Upper lobe of left lung (tissue), 6 donors: ENCODE measurements at regions not wholly inside any gene's neighbourhood (a gene's known extent, or its start where the extent isn't known, plus 50 kb on each side); places are given as distances from the start of the nearest gene placed in this dataset.
A peak's percentile ranks its signal among the peaks of the same experiment; 100 is the strongest.

Experiments
- ATAC-seq, 2 donors: fragments of 200-7000 bp; cut with Tn5 transposase; one replicate each; pipeline ENCODE4 v1.9.1; 2022; ENCODE audit warnings: mild to moderate bottlenecking in 2 of 2, moderate library complexity in 2 of 2; ENCODE audit not compliant: low FRiP score in 2 of 2
- DNase-seq, 2 donors: peaks; one replicate each; pipeline ENCODE4 v3.0.0-alpha.2; 2019 to 2020
- H3K27ac ChIP-seq, 4 donors: fragments of 200-600 bp; sonication (generic); one replicate each; pipeline ENCODE4 v1.5.1; 2016 to 2019
- H3K27me3 ChIP-seq, 4 donors: fragments of 200-600 bp; sonication (generic); one replicate each; pipeline ENCODE4 v1.5.1; 2017 to 2019
- H3K36me3 ChIP-seq, 4 donors: fragments of 200-600 bp; sonication (generic); one replicate each; pipeline ENCODE4 v1.5.1; 2016 to 2019
- H3K4me1 ChIP-seq, 4 donors: fragments of 200-600 bp; sonication (generic); one replicate each; pipeline ENCODE4 v1.5.1; 2018 to 2019
- H3K4me3 ChIP-seq, 4 donors: fragments of 200-600 bp; sonication (generic); one replicate each; pipeline ENCODE4 v1.5.1; 2017 to 2019; ENCODE audit warnings: mild to moderate bottlenecking in 2 of 4, moderate library complexity in 1 of 4
- H3K9me3 ChIP-seq, 4 donors: fragments of 200-600 bp; sonication (generic); one replicate each; pipeline ENCODE4 v1.5.1; 2018 to 2019
- EP300 ChIP-seq, 4 donors: sonication (generic); formaldehyde crosslinking; IDR thresholded peaks; one replicate each; pipeline ENCODE4 v1.5.1; 2017; ENCODE audit warnings: antibody characterized with exemption in 4 of 4, control low read depth in 2 of 4
- POLR2A ChIP-seq, 4 donors: fragments of 450-650 bp; IDR thresholded peaks; one replicate each; pipeline ENCODE4 v1.5.1; 2016 to 2017; ENCODE audit warnings: antibody characterized with exemption in 4 of 4, mild to moderate bottlenecking in 2 of 4
- POLR2AphosphoS5 ChIP-seq, 2 donors: sonication (generic); formaldehyde crosslinking; IDR thresholded peaks; one replicate each; pipeline ENCODE4 v1.5.1; 2017; ENCODE audit warnings: antibody characterized with exemption in 2 of 2
- WGBS, 2 donors: methylation state at CpG; one replicate each; pipeline ENCODE4 v1.1.5; 2017 to 2018; 5-methylcytosine and 5-hydroxymethylcytosine counted together
- TF ChIP-seq, protein P1 (sequence below), 6 experiments: fragments of 450-650 bp in 4 of 6; fragments of 200-600 bp in 2 of 6; sonication (generic) in 2 of 6; IDR thresholded peaks; one replicate each; pipeline ENCODE4 v1.5.1; 2016 to 2019; ENCODE audit warnings: antibody characterized with exemption in 6 of 6
- donor health status: DM: no; HTN: no; CAD: no; lungs with moderate emphysema.
- donor health status: DM: no; HTN: yes; CAD: no; lungs with severe emphysema.

GRCh38 chr20:39534846-39535245 is 572.7 kb downstream of the DHX35 start:
- Histone ChIP-seq H3K27ac (no peak overlapping the region), H3K4me3 (no peak overlapping the region), H3K27me3 (no peaks in the 10 kb centered on the region), H3K36me3 (no peaks in the 10 kb centered on the region), H3K4me1 (no peaks in the 10 kb centered on the region), H3K9me3 (no peaks in the 10 kb centered on the region)
- DNase-seq: no peak
- WGBS, 2 donors: 43 to 70% methylated on average over 1 of the region's 1 CpG
- ATAC-seq: no peak
- no peak for TF ChIP-seq POLR2AphosphoS5 (IDR thresholded peaks at IDR 0.05)
- TF ChIP-seq, protein P1, sequence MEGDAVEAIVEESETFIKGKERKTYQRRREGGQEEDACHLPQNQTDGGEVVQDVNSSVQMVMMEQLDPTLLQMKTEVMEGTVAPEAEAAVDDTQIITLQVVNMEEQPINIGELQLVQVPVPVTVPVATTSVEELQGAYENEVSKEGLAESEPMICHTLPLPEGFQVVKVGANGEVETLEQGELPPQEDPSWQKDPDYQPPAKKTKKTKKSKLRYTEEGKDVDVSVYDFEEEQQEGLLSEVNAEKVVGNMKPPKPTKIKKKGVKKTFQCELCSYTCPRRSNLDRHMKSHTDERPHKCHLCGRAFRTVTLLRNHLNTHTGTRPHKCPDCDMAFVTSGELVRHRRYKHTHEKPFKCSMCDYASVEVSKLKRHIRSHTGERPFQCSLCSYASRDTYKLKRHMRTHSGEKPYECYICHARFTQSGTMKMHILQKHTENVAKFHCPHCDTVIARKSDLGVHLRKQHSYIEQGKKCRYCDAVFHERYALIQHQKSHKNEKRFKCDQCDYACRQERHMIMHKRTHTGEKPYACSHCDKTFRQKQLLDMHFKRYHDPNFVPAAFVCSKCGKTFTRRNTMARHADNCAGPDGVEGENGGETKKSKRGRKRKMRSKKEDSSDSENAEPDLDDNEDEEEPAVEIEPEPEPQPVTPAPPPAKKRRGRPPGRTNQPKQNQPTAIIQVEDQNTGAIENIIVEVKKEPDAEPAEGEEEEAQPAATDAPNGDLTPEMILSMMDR (IDR thresholded peaks at IDR 0.05): no peak
- TF ChIP-seq POLR2A (IDR thresholded peaks at IDR 0.05): no peak
- no peak for TF ChIP-seq EP300 (IDR thresholded peaks at IDR 0.05)

DNA sequence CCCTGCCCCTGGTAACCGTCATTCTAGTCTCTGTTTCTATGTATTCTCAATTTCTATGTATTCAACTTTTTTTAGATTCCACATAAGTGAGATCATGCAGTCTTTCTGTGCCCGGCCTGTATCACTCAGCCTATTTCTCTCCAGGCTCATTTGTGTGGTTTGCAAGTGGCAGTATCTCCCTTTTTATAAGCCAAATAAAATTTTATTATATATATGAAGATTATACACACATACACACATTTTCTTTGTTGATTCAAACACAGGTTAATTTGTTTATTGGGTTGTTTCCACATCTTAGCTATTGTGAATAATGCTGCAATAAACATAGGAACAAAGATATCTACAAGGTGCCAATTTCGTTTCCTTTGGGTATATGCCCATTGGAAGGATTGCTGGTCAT is 571.7 kb downstream of the DHX35 start:
- Histone ChIP-seq H3K27me3 (no peaks in the 10 kb centered on the region), H3K4me3 (no peak overlapping the region), H3K36me3 (no peaks in the 10 kb centered on the region), H3K4me1 (no peaks in the 10 kb centered on the region), H3K9me3 (no peaks in the 10 kb centered on the region), H3K27ac (no peak overlapping the region)
- DNase-seq (no peak), ATAC-seq (no peak)
- TF ChIP-seq POLR2A (IDR thresholded peaks at IDR 0.05) (no peak), EP300 (IDR thresholded peaks at IDR 0.05) (no peak), POLR2AphosphoS5 (IDR thresholded peaks at IDR 0.05) (no peak)
- TF ChIP-seq, protein P1 (IDR thresholded peaks at IDR 0.05): no peak
- 72 to 78% methylated on average over 3 of the region's 3 CpGs for WGBS, 2 donors

GRCh38 chr20:39532205-39532604 is 570.1 kb downstream of the DHX35 start:
- TF ChIP-seq POLR2A (IDR thresholded peaks at IDR 0.05) (no peak), POLR2AphosphoS5 (IDR thresholded peaks at IDR 0.05) (no peak), EP300 (IDR thresholded peaks at IDR 0.05) (no peak)
- TF ChIP-seq, protein P1 (IDR thresholded peaks at IDR 0.05): no peak
- no peak for ATAC-seq
- Histone ChIP-seq H3K9me3 (no peaks in the 10 kb centered on the region), H3K4me3 (no peak overlapping the region), H3K36me3 (no peaks in the 10 kb centered on the region), H3K4me1 (no peaks in the 10 kb centered on the region), H3K27ac (no peak overlapping the region), H3K27me3 (no peaks in the 10 kb centered on the region)
- 68 to 78% methylated on average over 1 of the region's 1 CpG for WGBS, 2 donors
- DNase-seq: no peak

- no peaks in the 10 kb centered on the region for H3K36me3 ChIP-seq
- DNase-seq: no peak
- H3K4me1 ChIP-seq: no peaks in the 10 kb centered on the region
- WGBS, 2 donors: 89 to 100% methylated on average over 1 to 4 of the region's 4 CpGs
- no peaks in the 10 kb centered on the region for H3K27me3 ChIP-seq
- no peak for TF ChIP-seq POLR2A (IDR thresholded peaks at IDR 0.05)
- TF ChIP-seq EP300 (IDR thresholded peaks at IDR 0.05): no peak
- TF ChIP-seq, protein P1 (IDR thresholded peaks at IDR 0.05): no peak
- TF ChIP-seq POLR2AphosphoS5 (IDR thresholded peaks at IDR 0.05): no peak
- H3K27ac ChIP-seq: no peak overlapping the region
- ATAC-seq: no peak
- no peak overlapping the region for H3K4me3 ChIP-seq
- no peaks in the 10 kb centered on the region for H3K9me3 ChIP-seq
These were observed 566.3 kb downstream of the DHX35 start for GRCh38 chr20:39528436-39528835.

DNA sequence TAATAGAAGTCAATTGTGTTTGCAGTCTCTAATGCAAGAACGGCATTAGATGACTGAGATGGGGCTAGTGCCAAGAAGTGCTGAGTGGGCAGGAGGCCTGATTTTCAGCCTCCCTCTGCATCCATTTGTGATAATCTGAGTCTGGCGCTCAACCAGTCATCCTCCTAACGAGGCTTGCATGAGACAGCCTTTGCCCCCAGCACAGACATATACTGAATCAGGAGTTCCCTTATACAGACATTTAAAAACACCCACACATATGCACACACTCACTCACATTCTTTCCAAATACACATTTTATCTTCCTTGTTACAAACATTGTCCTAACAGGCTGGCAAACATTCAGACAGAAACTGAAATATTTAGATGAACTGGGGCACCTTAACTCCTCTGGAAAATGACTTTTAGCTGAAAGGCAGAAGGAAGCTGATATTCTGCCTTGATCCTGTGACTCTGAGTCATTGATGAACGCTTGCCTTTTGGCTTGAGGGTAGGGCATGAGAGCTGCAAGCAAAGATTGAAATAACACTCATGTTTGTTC is 562.3 kb downstream of the DHX35 start:
- TF ChIP-seq, protein P1 (IDR thresholded peaks at IDR 0.05): no peak
- TF ChIP-seq POLR2AphosphoS5 (IDR thresholded peaks at IDR 0.05): no peak
- TF ChIP-seq EP300 (IDR thresholded peaks at IDR 0.05): no peak
- no peak for TF ChIP-seq POLR2A (IDR thresholded peaks at IDR 0.05)
- ATAC-seq (peak in 1 of 2 donors; percentile 17), DNase-seq (no peak)
- Histone ChIP-seq H3K9me3 (no peaks in the 10 kb centered on the region), H3K36me3 (no peaks in the 10 kb centered on the region), H3K27me3 (no peaks in the 10 kb centered on the region), H3K27ac (no peak overlapping the region), H3K4me3 (no peak overlapping the region), H3K4me1 (no peaks in the 10 kb centered on the region)
- 60 to 61% methylated on average over 4 of the region's 4 CpGs for WGBS, 2 donors
